ENCODE measurements at regions not wholly inside any gene's neighbourhood (a gene's known extent, or its start where the extent isn't known, plus 50 kb on each side); places are given as distances from the start of the nearest gene placed in this dataset.

DNA sequence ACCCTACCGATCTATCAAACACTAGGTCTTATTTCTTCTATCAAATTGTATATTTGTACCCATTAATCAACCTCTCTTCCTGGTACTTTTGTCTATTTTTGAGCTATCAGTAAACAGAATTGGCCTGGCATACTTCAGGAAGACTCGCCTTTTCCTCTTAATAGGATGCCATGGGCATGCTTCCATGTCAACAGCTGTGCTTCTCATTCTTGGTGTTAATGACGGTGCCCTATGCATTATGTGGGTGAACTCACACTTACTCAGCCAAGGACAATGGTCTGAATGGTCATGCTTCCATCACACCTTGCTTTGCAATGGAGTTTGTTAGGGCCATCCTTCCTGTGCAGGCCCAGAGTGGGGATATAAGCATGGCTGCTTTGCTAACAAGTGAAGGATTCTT, 521.8 kb downstream of the MIAT start:
- no peak overlapping the region for H3K4me3 ChIP-seq (ENCODE audit: extremely low read depth in 1 of 4, insufficient read depth in 2 of 4, low read depth in 3 of 4, low read length in 4 of 4)
- no peak overlapping the region for H2BK120ac ChIP-seq (replicated peaks; ENCODE audit: low read depth, low read length)
- H3K79me1 ChIP-seq (ENCODE audit: low read depth, low read length): no peaks in the 10 kb centered on the region
- no peak overlapping the region for H2BK20ac ChIP-seq (ENCODE audit: low read length)
- H3K14ac ChIP-seq (ENCODE audit: insufficient read length): no peak overlapping the region
- no peak overlapping the region for H3K4ac ChIP-seq (replicated peaks; ENCODE audit: insufficient read length, low read depth, low read length)
- FAIRE-seq (no peak), DNase-seq (ENCODE audit: low read depth in 1 of 2, low spot score in 2 of 2) (no peak)
- H4K5ac ChIP-seq (ENCODE audit: insufficient read length, low read depth, low read length): no peak overlapping the region
- H3K79me2 ChIP-seq (ENCODE audit: control insufficient read depth in 1 of 2, insufficient read depth in 2 of 2, low read length in 2 of 2): no peaks in the 10 kb centered on the region
- H3K56ac ChIP-seq (replicated peaks; ENCODE audit: insufficient read length, low read depth, low read length): no peak overlapping the region
- H2BK15ac ChIP-seq (ENCODE audit: low read length): no peak overlapping the region
- no peak overlapping the region for H3K27ac ChIP-seq (ENCODE audit: low read depth, low read length)
- ChIA-PET POLR2A (ENCODE audit: partially characterized antibody) (no interaction called here), CTCF (ENCODE audit: partially characterized antibody) (interaction anchor here (2.0 kb wide), 1 partner anchor 9 kb away, joined by 5 read pairs; no protein-coding TSS in a partner anchor)
- H4K20me1 ChIP-seq (replicated peaks in 1 of 2; ENCODE audit: control insufficient read depth in 1 of 2, insufficient read depth in 2 of 2, low read length in 2 of 2): no peaks in the 10 kb centered on the region
- peaks cover 1% of the 10 kb centered on the region; the same call in 1 of the 2 replicates for H3K23me2 ChIP-seq (ENCODE audit: low read depth, low read length)
- no peak overlapping the region for H3K18ac ChIP-seq (ENCODE audit: extremely low read depth, low read length)
- H3K36me3 ChIP-seq (ENCODE audit: control insufficient read depth in 2 of 4, insufficient read depth in 4 of 4, low read length in 3 of 4): no peaks in the 10 kb centered on the region
- no peak overlapping the region for H3K9ac ChIP-seq (replicated peaks in 1 of 4; ENCODE audit: extremely low read depth in 1 of 4, low read depth in 3 of 4, low read length in 3 of 4)
- H3K27me3 ChIP-seq (replicated peaks in 1 of 4; ENCODE audit: control insufficient read depth in 3 of 4, extremely low read depth in 1 of 4, insufficient read depth in 3 of 4, low read length in 3 of 4): peaks cover 0 to 4% (median 0%) of the 10 kb centered on the region in 4 experiments; a peak in 3 of 7 replicates
- H4K91ac ChIP-seq (replicated peaks; ENCODE audit: insufficient read length, low read length): no peak overlapping the region
- no peaks in the 10 kb centered on the region for H3K9me3 ChIP-seq (ENCODE audit: insufficient read depth in 2 of 2, low read depth in 1 of 2, low read length in 1 of 2)
- no peak overlapping the region for H3K23ac ChIP-seq (ENCODE audit: insufficient read length)
- H3K4me2 ChIP-seq (ENCODE audit: insufficient read depth in 1 of 2, low read depth in 2 of 2, low read length in 2 of 2): no peak overlapping the region
- H4K8ac ChIP-seq (ENCODE audit: extremely low read depth, insufficient read depth, low read length): no peak overlapping the region
- H2AK5ac ChIP-seq (ENCODE audit: low read depth, low read length): no peak overlapping the region
- H2BK5ac ChIP-seq (ENCODE audit: low read depth, low read length): no peak overlapping the region
- 88% methylated on average over 3 of the region's 3 CpGs; no CpG with 5 or more reads in 1 of the 2 experiments for WGBS, 2 experiments (ENCODE audit: extremely low coverage in 1 of 2, insufficient coverage in 1 of 2, insufficient read length in 1 of 2, insufficient replicate concordance in 2 of 2, low coverage in 1 of 2, low lambda C conversion rate in 2 of 2, missing lambda C conversion rate in 1 of 2)
- no peak overlapping the region for H2BK12ac ChIP-seq (ENCODE audit: low read depth, low read length)
- H3K4me1 ChIP-seq (replicated peaks in 1 of 4; ENCODE audit: control insufficient read depth in 3 of 4, insufficient read depth in 4 of 4, low read length in 3 of 4): peaks cover 0 to 6% (median 4%) of the 10 kb centered on the region in 4 experiments; a peak in 3 of 7 replicates
- H2AFZ ChIP-seq (ENCODE audit: low read length): no peak overlapping the region
- TF ChIP-seq SAP30 (IDR thresholded peaks at IDR 0.05; ENCODE audit: insufficient read depth, insufficient replicate concordance, low read length) (no peak), NRF1 (IDR thresholded peaks at IDR 0.05; ENCODE audit: low read depth, low read length) (no peak), CHD1 (IDR thresholded peaks at IDR 0.05; ENCODE audit: low read depth, low read length) (no peak), NANOG (IDR thresholded peaks at IDR 0.05; ENCODE audit: insufficient read depth, low read depth, low read length, poor library complexity, severe bottlenecking) (no peak), BRCA1 (IDR thresholded peaks at IDR 0.05; ENCODE audit: low read depth, low read length) (no peak), POU5F1 (IDR thresholded peaks at IDR 0.05; ENCODE audit: low read depth, low read length) (no peak), SIRT6 (IDR thresholded peaks at IDR 0.05; ENCODE audit: low read length) (no peak), SIN3A (conservative IDR thresholded peaks at IDR 0.05 in 1 of 2, IDR thresholded peaks at IDR 0.05 in 1 of 2; ENCODE audit: low read depth in 1 of 2, low read length in 2 of 2) (no peak), SRF (IDR thresholded peaks at IDR 0.05; ENCODE audit: low read depth, low read length) (no peak)
- TF ChIP-seq, protein P1, sequence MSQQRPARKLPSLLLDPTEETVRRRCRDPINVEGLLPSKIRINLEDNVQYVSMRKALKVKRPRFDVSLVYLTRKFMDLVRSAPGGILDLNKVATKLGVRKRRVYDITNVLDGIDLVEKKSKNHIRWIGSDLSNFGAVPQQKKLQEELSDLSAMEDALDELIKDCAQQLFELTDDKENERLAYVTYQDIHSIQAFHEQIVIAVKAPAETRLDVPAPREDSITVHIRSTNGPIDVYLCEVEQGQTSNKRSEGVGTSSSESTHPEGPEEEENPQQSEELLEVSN (IDR thresholded peaks at IDR 0.05): no peak

Measured in H1 (cell line).